Astrocyte (in vitro differentiated cells and primary cell): ENCODE measurements at regions not wholly inside any gene's neighbourhood (a gene's known extent, or its start where the extent isn't known, plus 50 kb on each side); places are given as distances from the start of the nearest gene placed in this dataset.

Experiments
- DNase-seq: peaks from one replicate; pipeline ENCODE4 v3.0.0-alpha.2; 2010; ENCODE audit warnings: low read depth
- FAIRE-seq: peaks from 2 replicates; lab custom pipeline; 2011; peaks lifted over from hg19 to GRCh38; lab: Jason Lieb, UNC
- H2AFZ ChIP-seq: 2 replicates; pipeline ENCODE4 v1.6.0; 2012; ENCODE audit warnings: low read depth, low read length, inconsistent platforms
- H3K27ac ChIP-seq: 2 replicates; pipeline ENCODE4 v1.5.1; 2011; ENCODE audit warnings: low read depth, low read length, inconsistent platforms
- H3K27me3 ChIP-seq: 2 replicates; pipeline ENCODE4 v1.6.0; 2011; ENCODE audit warnings: low read length, inconsistent platforms; ENCODE audit not compliant: insufficient read depth
- H3K36me3 ChIP-seq: 2 replicates; pipeline ENCODE4 v1.5.1; 2011; ENCODE audit warnings: low read length, inconsistent platforms; ENCODE audit not compliant: insufficient read depth
- H3K4me1 ChIP-seq: 2 replicates; pipeline ENCODE4 v1.5.1; 2011; ENCODE audit warnings: low read length, inconsistent platforms; ENCODE audit not compliant: insufficient read depth
- H3K4me2 ChIP-seq: 2 replicates; pipeline ENCODE4 v1.6.0; 2012; ENCODE audit warnings: low read length, inconsistent platforms
- H3K4me3 ChIP-seq: 2 replicates; pipeline ENCODE4 v1.5.1; 2011; ENCODE audit warnings: low read depth, mild to moderate bottlenecking, low read length, inconsistent platforms; ENCODE audit not compliant: insufficient read depth
- H3K79me2 ChIP-seq: 2 replicates; pipeline ENCODE4 v1.6.0; 2012; ENCODE audit warnings: mild to moderate bottlenecking, low read length, inconsistent platforms; ENCODE audit not compliant: insufficient read depth
- H3K9ac ChIP-seq: 2 replicates; pipeline ENCODE4 v1.6.0; 2012; ENCODE audit warnings: mild to moderate bottlenecking, low read length, inconsistent platforms
- H3K9me3 ChIP-seq: 2 replicates; pipeline ENCODE4 v1.5.1; 2012; ENCODE audit warnings: low read depth, mild to moderate bottlenecking, low read length, inconsistent platforms; ENCODE audit not compliant: insufficient read depth
- H4K20me1 ChIP-seq: 2 replicates; pipeline ENCODE4 v1.6.0; 2012; ENCODE audit warnings: low read length, inconsistent platforms; ENCODE audit not compliant: insufficient read depth
- H3K27ac Mint-ChIP-seq: one replicate; pipeline ENCODE4 v1.8.0; 2021; ENCODE audit warnings: mild to moderate bottlenecking, mixed read lengths; ENCODE audit not compliant: unreplicated experiment
- H3K27me3 Mint-ChIP-seq: one replicate; pipeline ENCODE4 v1.8.0; 2021; ENCODE audit warnings: low read depth, mixed read lengths; ENCODE audit not compliant: unreplicated experiment
- H3K36me3 Mint-ChIP-seq: one replicate; pipeline ENCODE4 v1.8.0; 2021; ENCODE audit warnings: low read depth, mixed read lengths; ENCODE audit not compliant: unreplicated experiment
- H3K4me1 Mint-ChIP-seq: one replicate; pipeline ENCODE4 v1.8.0; 2021; ENCODE audit warnings: low read depth, mixed read lengths; ENCODE audit not compliant: unreplicated experiment
- H3K4me3 Mint-ChIP-seq: one replicate; pipeline ENCODE4 v1.8.0; 2021; ENCODE audit warnings: mild to moderate bottlenecking, moderate library complexity, mixed read lengths; ENCODE audit not compliant: unreplicated experiment
- H3K9me3 Mint-ChIP-seq: one replicate; pipeline ENCODE4 v1.8.0; 2021; ENCODE audit warnings: mild to moderate bottlenecking, mixed read lengths; ENCODE audit not compliant: unreplicated experiment
- CTCF ChIP-seq: IDR thresholded peaks from 2 replicates; pipeline ENCODE4 v1.5.1; 2011; ENCODE audit warnings: low read depth, mild to moderate bottlenecking, inconsistent platforms, low read length, moderate library complexity; ENCODE audit not compliant: insufficient read depth
- EZH2 ChIP-seq: IDR thresholded peaks from 2 replicates; pipeline ENCODE4 v1.6.1; 2012; ENCODE audit warnings: mild to moderate bottlenecking, low read length, inconsistent platforms; ENCODE audit not compliant: insufficient read depth

- H4K20me1 ChIP-seq: no peaks in the 10 kb centered on the region
- no peak overlapping the region for H3K4me2 ChIP-seq
- no peaks in the 10 kb centered on the region for H3K27me3 Mint-ChIP-seq
- no peak overlapping the region for H3K4me3 ChIP-seq
- FAIRE-seq: no peak
- no peaks in the 10 kb centered on the region for H3K36me3 Mint-ChIP-seq
- no peaks in the 10 kb centered on the region for H3K79me2 ChIP-seq
- H3K27ac ChIP-seq: no peak overlapping the region
- peak; percentile 20 for DNase-seq
- TF ChIP-seq CTCF: no peak
- TF ChIP-seq EZH2: no peak
- no peaks in the 10 kb centered on the region for H3K9me3 ChIP-seq
- no peak overlapping the region for H2AFZ ChIP-seq
- no peak overlapping the region for H3K4me3 Mint-ChIP-seq
- no peak overlapping the region for H3K27ac Mint-ChIP-seq
- H3K27me3 ChIP-seq: no peaks in the 10 kb centered on the region
- peaks cover 8% of the 10 kb centered on the region for H3K4me1 Mint-ChIP-seq
- no peaks in the 10 kb centered on the region for H3K9me3 Mint-ChIP-seq
- H3K4me1 ChIP-seq: no peaks in the 10 kb centered on the region
- no peaks in the 10 kb centered on the region for H3K36me3 ChIP-seq
- H3K9ac ChIP-seq: no peak overlapping the region
These were observed 2522.1 kb downstream of the ARAP2 start for GRCh38 chr4:33722254-33722653.

- TF ChIP-seq CTCF (peak; percentile 8), EZH2 (no peak)
- Mint-ChIP-seq H3K27me3 (no peaks in the 10 kb centered on the region), H3K36me3 (no peaks in the 10 kb centered on the region), H3K4me3 (no peak overlapping the region), H3K9me3 (no peaks in the 10 kb centered on the region), H3K4me1 (peaks cover 8% of the 10 kb centered on the region), H3K27ac (no peak overlapping the region)
- H3K9me3 ChIP-seq: no peaks in the 10 kb centered on the region
- H3K27me3 ChIP-seq: no peaks in the 10 kb centered on the region
- no peaks in the 10 kb centered on the region for H3K36me3 ChIP-seq
- no peak overlapping the region for H3K27ac ChIP-seq
- no peak overlapping the region for H3K9ac ChIP-seq
- DNase-seq (no peak), FAIRE-seq (no peak)
- H3K79me2 ChIP-seq: no peaks in the 10 kb centered on the region
- H3K4me1 ChIP-seq: no peaks in the 10 kb centered on the region
- H4K20me1 ChIP-seq: no peaks in the 10 kb centered on the region
- no peak overlapping the region for H3K4me3 ChIP-seq
- H3K4me2 ChIP-seq: no peak overlapping the region
- no peak overlapping the region for H2AFZ ChIP-seq
These were observed 2521.4 kb downstream of the ARAP2 start for GRCh38 chr4:33722800-33723516.

GRCh38 chr4:33724685-33725084, 2519.6 kb downstream of the ARAP2 start:
- Histone ChIP-seq H3K9ac (no peak overlapping the region), H4K20me1 (no peaks in the 10 kb centered on the region), H3K4me1 (no peaks in the 10 kb centered on the region), H3K4me3 (no peak overlapping the region), H2AFZ (no peak overlapping the region), H3K27me3 (no peaks in the 10 kb centered on the region), H3K4me2 (no peak overlapping the region), H3K27ac (no peak overlapping the region), H3K36me3 (no peaks in the 10 kb centered on the region), H3K9me3 (no peaks in the 10 kb centered on the region), H3K79me2 (no peaks in the 10 kb centered on the region)
- FAIRE-seq (no peak), DNase-seq (peak; percentile 1)
- no peak for TF ChIP-seq CTCF
- TF ChIP-seq EZH2: no peak
- Mint-ChIP-seq H3K4me1 (peaks cover 8% of the 10 kb centered on the region), H3K27me3 (no peaks in the 10 kb centered on the region), H3K4me3 (no peak overlapping the region), H3K9me3 (no peaks in the 10 kb centered on the region), H3K27ac (peak overlapping the region; percentile 47), H3K36me3 (no peaks in the 10 kb centered on the region)
